GM21737 (cell line): ENCODE measurements at regions not wholly inside any gene's neighbourhood (a gene's known extent, or its start where the extent isn't known, plus 50 kb on each side); places are given as distances from the start of the nearest gene placed in this dataset.
"Not testable (repeated sequence)": the region's sequence is repeated elsewhere in the genome, so short reads cannot be mapped to it uniquely, and the experiment has no call there.

ENCODE experiments used
- ATAC-seq: cut with Tn5 transposase; IDR thresholded peaks from one replicate; pipeline ENCODE4 v1.9.1; 2021; ENCODE audit warnings: mild to moderate bottlenecking, moderate library complexity; ENCODE audit not compliant: unreplicated experiment

DNA sequence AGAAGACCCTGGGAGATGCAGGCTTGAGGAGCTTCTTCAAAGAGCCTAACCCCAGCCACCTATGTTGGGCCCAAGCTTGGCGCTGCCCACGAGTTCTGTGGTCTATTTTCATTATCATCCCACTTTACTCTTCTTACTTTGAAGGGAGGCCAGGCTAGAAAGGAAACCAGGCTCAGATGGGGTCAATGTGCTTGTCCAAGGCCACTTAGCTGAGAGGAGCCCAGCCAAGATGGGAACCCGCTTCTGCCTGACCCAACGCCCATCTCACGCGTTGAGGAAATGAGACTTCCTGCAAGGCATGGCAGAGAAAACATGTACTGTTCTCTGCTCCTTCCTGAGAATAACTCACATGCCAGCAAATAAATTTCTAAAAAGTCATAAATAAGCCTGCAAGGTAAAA, 486.3 kb upstream of the PROK2 start:
- ATAC-seq, result no peak

DNA sequence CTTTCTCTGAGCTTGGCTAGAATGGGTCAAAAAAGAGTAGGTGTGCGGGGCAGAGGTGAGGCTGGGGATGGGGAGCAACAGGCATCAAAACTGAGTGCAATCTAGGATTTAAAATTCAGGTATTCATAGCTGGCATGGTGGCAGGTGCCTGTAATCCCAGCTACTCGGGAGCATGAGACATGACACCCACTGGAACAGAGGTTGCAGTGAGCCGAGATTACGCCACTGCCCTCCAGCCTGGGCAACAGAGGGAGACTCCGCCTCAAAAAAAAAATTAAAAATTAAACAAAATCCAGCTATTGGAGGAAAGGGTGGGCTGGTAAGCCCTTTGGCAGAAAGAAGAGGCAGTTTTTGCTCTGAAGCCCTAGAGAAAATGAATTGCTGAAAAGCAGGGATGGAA, 485.8 kb upstream of the PROK2 start:
- ATAC-seq, result no peak

DNA sequence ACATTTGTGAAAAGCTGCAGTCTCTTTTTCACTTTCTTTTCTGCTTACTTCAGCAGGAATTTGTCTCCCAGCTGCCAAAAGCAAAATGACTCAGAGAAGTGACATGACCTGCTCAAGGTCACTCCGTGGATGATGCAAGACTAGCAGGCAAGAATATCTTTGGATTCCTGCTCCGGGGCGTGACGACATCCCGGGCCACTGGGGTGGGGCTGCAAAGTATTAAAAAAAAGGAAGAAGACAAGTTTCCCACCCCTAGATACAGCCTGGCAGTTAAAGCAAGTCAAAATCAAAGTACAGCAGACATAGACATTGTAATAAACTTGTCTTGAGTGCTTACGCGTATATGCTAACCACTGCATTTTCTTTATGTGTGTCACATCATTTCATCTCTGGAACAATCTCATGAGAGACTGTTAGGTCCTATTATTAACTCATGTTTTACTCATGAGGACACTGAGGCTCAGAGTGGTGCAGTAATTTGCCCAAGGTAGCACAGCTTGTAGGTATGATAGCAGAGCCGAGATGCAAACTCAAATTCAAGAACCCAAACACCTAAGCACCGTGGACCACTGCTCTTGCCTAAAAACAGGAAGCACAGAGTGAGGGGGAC, 485.2 kb upstream of the PROK2 start:
- ATAC-seq, result no peak

DNA sequence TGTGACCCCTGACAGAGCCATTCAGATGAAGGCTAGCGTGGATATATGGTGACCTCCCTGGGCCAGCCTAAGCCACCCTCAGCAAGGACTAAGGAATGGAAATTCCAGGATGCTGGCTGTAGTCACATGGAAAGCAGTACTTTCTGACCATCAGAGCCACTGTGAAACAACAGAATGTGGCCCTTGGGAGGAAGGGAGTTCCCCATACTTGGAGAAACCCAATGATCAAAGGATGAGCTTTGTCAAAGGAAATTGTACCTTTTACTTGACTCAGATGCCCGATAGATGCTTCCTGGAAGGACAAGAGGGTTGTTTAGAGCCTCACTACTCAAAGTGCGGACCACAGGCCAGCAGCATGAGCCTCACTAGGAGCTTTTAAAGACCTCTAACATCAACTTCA, 484.5 kb upstream of the PROK2 start:
- ATAC-seq, result no peak

- ATAC-seq, result not testable (repeated sequence)
These were observed 482.1 kb upstream of the PROK2 start for GRCh38 chr3:72266921-72267524.

GRCh38 chr3:72266016-72266370, 481.0 kb upstream of the PROK2 start:
- ATAC-seq, result no peak

- no peak for ATAC-seq
These were observed 480.5 kb upstream of the PROK2 start for GRCh38 chr3:72265256-72266015.

- no peak for ATAC-seq
These were observed 478.5 kb upstream of the PROK2 start for GRCh38 chr3:72263223-72263990.

GRCh38 chr3:72262736-72263135, 477.8 kb upstream of the PROK2 start:
- no peak for ATAC-seq

DNA sequence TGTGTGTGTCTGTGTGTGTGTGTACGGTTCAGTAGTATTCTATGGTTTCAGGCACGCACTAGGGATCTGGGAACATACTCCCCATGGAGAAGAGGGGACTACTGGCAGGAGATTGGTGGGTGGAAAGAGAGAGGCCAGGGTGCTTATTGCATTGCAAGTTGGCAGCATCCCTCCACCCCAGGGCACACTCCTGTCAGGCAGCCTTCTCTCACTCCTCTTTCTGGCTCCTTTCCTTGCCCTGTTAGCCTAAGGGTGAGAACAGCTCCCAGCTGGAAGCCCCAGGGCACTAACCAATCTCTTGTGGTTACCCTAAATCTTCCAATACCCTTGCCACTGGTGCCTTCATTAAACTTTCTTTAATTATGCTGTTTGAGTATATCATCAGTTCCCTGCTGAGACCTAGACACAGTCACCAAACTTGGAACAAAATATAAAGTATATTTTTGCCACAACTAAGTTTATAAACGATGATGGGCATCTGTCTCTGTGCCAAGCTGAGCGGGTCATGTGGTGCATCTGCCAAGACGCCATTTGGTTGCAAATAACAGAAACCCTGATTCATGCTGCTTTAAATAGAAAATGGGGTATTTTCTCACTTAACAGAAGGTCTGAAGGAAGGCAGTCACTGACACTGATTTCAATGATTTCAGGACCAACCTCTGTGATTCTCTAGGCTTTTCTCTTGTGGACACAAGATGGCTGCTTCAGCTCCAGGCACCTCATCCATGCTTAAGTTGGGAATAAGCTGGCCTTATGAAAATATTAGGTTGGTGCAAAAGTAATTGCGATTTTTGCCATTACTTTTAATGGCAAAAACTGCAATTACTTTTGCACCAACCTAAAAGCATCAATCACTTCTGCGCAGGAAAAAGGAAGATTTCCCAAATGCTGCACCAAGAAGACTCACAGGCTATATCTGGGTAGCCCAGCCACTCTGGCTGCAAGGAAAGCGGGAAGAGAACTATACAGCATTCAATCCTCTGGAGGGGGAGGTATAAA, 476.9 kb upstream of the PROK2 start:
- ATAC-seq, result no peak

GRCh38 chr3:72260588-72260910, 475.6 kb upstream of the PROK2 start:
- no peak for ATAC-seq

- ATAC-seq, result no peak
These were observed 475.0 kb upstream of the PROK2 start for GRCh38 chr3:72259755-72260587.

GRCh38 chr3:72258361-72259141, 473.6 kb upstream of the PROK2 start:
- ATAC-seq, result no peak

- ATAC-seq, result no peak
These were observed 472.8 kb upstream of the PROK2 start for GRCh38 chr3:72257738-72258137.

GRCh38 chr3:72257203-72257602, 472.3 kb upstream of the PROK2 start:
- ATAC-seq, result no peak

DNA sequence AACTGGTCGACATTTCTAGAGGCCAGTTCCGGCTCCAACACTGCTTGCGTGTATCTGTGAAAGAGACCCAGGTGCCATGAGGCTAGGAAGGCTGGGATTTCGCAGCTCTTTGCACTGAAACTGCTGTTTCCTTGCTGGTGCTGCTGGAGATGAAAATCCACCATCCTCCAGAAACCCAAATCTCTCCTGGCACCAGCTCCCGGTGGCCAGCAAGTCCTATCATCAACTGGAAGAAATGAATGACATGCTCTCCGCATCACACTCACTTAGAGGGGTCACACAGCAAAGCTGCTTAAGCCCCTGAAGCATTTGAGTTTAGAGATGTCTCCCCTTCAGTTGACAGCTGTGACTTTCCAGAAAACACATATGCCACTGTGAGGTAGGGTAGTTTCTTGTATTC, 471.8 kb upstream of the PROK2 start:
- ATAC-seq, result no peak

GRCh38 chr3:72255791-72256559, 471.0 kb upstream of the PROK2 start:
- ATAC-seq, result no peak

GRCh38 chr3:72255191-72255590, 470.2 kb upstream of the PROK2 start:
- ATAC-seq, result no peak
